ENCODE measurements at regions not wholly inside any gene's neighbourhood (a gene's known extent, or its start where the extent isn't known, plus 50 kb on each side); places are given as distances from the start of the nearest gene placed in this dataset.

GRCh38 chr14:104506461-104507253 is 72.9 kb upstream of the C14orf180 start:
- TF ChIP-seq CTCF (optimal IDR thresholded peaks at IDR 0.05 in 1 of 3, IDR thresholded peaks at IDR 0.05 in 1 of 3, conservative IDR thresholded peaks at IDR 0.05 in 1 of 3; ENCODE audit: extremely low read depth in 1 of 3, insufficient read depth in 2 of 3, low read length in 3 of 3) (no peak), EZH2 (IDR thresholded peaks at IDR 0.05; ENCODE audit: low read length) (no peak)
